ENCODE measurements at regions not wholly inside any gene's neighbourhood (a gene's known extent, or its start where the extent isn't known, plus 50 kb on each side); places are given as distances from the start of the nearest gene placed in this dataset.
"Not testable (repeated sequence)": the region's sequence is repeated elsewhere in the genome, so short reads cannot be mapped to it uniquely, and the experiment has no call there.

DNA sequence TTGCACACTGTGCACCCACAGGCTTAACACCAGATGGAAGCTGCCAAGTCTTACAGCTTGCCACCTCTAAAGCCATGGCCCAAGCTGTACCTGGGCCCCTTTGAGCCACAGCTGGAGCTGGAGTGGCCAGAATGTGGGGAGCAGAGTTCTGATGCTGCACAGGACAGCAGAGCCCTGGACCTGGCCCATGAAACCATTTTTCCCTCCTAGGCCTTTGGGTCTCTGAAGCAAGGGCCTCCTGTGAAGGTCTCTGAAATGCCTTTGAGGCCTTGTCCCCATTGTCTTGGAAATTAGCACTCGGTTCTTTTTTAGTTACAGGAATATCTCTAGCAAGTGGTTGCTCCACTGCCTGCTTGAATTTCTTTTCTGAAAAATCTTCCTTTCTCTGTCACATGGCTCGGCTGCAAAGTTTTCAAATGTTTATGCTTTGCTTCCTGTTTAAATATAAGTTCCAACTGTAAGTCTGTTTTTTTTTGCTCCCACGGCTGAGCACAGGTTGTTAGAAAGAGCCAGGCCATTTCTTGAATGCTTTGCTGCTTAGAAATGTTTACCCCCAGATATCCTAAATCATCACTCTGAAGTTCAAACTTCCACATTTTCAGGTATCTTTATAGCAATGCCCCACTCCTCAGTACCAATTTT is 156.8 kb upstream of the GORAB start:
- no peak for DNase-seq (ENCODE audit: low read depth in 2 of 3, low spot score in 1 of 3)

DNA sequence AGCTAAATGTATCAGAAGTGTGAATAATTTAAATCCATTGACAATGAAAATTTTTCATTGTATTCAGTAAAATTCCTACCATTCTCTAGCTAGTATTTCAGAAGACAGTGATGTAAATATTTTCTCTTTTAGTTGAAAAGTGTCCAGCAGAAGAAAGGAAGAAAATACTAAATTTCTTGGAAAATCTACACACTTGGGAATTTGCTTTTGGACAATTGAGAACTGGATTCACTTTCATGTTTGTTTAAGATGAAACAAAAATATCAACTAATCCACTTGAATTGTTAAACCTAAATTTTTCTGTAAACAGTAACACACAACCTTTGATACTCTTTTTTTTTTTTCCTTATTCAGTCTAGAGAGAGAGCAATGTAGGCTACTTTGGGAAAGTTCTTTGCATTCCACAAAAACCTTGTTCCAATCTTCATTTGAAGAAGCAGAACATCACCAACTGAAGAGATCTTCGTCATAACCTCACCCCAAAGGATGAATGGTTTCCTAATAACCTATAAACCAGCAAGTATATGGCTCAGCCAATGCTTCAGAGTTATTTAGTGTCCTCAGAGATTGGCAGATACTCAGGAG is 155.1 kb upstream of the GORAB start:
- no peak for DNase-seq (ENCODE audit: low read depth in 2 of 3, low spot score in 1 of 3)

DNA sequence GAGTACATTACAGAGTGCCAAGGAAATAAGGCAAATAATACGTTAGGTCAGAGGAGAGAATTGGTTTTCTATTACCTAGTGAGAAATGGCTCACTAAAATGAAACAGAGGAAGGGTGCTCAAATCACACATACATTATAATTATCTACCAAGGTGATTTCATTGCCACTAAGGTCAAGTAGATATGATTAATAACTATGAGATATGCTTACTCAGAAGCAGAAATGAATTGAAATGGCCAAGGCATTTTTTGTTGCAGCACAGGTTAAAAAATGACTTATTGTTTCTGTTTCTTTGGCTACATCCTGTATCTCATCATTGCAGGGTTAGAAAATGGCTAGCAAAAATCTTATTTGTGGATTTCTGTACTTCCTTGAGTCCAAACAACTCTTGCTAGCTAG is 154.5 kb upstream of the GORAB start:
- DNase-seq (ENCODE audit: low read depth in 2 of 3, low spot score in 1 of 3): no peak

DNA sequence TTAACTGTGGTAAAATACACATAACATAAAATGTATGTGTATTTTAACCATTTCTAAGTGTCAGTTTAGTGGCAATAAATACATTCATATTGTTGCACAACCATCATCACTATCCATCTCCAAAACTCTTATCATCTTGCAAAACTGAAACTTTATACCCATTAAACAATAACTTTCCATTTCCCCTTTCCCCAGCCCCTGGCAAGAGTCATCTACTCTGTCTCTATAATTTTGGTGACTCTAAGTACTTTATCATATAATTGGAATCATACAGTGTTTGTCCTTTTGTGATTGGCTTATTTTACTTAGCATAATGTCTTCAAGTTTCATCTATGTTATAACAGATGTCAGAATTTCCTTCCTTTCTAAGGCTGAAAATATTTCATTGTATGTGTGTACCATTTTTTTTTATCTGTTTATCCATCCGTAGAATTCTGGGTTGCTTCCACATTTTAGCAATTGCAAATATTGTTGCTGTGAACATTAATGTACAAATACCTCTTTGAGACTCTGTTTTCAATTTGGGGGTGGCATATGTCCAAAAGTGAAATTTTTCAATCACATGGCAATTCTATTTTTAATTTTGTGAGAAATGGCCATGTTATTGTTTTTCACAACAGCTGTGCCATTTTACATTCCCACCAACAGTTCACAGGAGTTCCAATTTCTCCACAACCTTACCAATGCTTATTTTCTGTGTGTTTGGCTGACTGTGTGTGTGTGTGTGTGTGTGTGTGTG is 153.9 kb upstream of the GORAB start:
- DNase-seq (ENCODE audit: low read depth in 2 of 3, low spot score in 1 of 3): no peak

DNA sequence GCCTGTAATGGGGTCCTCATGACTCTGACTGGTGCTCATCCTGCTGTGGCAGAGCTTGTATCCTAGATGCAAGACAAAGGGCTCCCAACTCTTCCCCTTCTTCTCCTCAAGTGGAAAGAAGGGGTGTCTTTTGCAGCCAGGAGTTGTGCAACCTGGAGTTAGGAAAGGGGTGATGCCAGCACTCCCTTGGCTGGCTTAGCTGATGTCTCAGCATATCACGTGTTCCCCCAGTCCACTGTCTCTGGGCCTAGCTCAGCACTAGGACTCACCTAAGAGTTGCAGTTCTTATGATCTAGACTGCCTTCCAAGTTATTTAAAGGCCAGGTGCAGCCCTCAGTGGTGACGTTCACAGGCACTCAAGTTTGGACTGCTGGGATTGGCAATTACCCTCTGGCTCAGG is 146.2 kb upstream of the GORAB start:
- DNase-seq (ENCODE audit: low read depth in 2 of 3, low spot score in 1 of 3): no peak

DNA sequence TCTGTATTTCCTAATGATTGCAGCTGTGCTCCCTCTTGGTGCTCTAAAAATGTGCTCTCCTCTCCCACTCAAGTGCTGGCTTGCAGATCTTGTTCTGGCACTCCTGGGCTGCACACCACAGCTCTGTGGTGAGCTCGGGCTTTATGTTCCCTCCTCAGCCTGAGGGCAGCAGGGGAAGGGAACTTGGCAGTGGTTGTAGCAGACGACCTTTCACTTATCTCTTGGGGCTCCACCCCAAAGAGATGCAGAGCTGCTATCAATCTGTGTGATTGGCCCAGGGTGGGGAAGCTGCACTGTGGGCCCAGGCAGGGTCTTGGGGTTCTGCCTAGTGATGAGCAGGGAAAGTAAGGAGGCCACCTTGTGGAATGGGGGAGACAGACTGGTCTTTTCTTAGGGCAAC is 143.5 kb upstream of the GORAB start:
- no peak for DNase-seq (ENCODE audit: low read depth in 2 of 3, low spot score in 1 of 3)

DNA sequence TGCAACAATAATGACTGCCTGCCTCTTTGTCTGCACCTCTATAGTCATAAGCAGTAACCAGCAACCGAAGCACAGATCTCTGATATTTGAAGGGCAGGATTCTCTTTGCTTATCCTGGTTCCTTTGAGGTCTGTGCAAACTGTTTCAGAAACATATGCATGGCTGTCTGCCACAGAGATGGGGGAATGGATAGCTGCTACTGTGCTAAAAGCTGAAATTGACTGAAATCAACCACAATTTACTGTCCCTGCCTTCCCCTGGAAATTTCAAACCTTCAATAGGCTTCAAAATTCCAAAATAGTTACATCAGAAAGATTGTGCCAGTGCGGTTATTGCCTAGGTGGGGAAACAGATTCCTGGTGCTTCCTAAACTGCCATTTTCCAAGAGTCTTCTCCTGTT is 136.8 kb upstream of the GORAB start:
- DNase-seq (ENCODE audit: low read depth in 2 of 3, low spot score in 1 of 3): no peak

DNA sequence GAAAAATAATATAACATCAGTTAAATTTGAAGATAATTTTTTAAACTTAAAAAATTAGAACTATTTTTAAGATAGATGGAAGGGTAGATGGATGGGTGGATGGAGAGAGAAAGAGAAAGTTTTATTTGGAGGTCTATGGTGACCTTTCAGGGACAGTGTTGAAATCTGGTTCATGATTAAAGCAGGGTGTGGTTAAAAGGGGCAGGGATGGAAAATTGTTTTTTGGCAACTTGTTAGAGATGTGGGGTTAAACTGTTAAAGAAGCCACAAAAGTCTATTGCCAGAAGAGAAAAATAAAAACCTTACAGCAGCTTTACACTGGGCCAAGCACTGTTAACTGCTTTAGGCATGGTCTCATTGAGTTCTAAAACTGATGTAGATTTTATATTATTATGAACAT is 134.9 kb upstream of the GORAB start:
- no peak for DNase-seq (ENCODE audit: low read depth in 2 of 3, low spot score in 1 of 3)

DNA sequence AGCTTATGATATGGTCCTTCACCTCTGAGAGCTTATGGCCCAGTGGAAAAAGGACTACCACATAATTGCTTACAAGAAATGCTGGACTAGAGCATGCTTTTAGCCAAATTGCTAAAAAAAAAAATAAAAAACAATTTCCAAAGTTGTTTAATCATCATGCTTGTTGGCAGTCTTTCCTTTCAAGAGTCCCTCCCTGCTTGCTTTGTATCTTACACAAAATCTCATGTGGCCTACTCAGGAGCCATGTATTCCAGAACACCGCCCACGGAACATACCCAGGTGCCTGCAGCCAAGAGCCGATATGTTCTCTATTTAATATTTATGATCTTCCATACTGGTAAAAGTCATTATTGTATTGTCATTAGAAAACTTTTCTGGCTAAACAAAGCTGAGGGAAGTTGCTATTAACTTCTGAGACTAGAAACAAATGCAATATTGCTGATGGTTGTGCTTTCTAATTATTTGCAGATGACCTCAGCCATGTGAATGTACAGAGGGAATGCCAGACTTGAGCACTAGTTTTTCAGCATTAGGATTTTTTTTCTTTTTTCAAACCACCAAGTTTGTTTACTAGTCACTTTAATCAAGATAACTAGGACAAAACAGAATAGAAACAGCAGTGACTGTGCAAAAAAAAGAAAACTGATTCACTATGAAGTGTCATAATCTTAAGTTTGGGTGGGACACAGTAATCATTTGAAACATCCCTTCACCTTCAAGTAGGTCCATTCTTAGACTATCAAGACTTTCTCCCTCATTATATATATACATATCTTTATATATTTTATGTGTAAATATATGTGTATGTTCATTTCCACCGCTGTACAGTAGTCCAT is 129.3 kb upstream of the GORAB start:
- no peak for DNase-seq (ENCODE audit: low read depth in 2 of 3, low spot score in 1 of 3)

DNA sequence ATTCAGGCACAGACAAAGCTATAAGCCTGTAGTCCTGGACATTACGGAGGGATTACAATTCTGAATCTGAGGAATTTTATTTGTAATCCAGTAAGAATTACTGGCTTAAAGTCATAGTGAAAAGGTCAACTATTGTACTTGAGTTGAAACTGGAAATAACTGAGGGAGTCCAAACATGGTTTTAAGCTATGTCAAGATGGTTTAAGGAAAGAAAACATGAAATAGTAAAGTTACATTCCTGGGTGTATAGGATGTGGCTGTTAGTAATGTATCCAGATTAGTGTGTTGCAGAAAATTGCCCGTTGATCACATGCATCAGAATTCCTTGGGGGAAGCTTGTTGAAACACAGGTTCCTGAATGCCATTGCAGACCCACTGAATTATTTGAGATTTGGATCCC is 124.8 kb upstream of the GORAB start:
- no peak for DNase-seq (ENCODE audit: low read depth in 2 of 3, low spot score in 1 of 3)

DNA sequence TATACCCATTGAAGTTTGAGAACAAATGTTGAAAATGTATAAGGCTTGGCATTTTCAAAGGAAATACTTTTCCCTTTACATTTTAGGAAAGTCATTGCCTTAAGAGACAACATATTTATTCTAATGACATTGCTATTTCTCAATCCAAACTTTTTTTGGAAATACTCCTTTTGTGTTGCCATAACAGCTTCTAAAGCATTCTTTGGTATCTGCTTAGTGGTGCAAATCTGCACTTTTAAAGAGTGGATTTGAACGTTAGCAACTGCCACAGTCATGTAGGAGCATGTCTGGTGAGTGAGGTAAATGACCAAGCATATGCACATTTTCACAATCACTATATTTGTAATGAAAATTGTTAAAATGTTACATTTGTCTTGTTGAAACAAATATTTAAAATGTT is 124.4 kb upstream of the GORAB start:
- DNase-seq (ENCODE audit: low read depth in 2 of 3, low spot score in 1 of 3): no peak

DNA sequence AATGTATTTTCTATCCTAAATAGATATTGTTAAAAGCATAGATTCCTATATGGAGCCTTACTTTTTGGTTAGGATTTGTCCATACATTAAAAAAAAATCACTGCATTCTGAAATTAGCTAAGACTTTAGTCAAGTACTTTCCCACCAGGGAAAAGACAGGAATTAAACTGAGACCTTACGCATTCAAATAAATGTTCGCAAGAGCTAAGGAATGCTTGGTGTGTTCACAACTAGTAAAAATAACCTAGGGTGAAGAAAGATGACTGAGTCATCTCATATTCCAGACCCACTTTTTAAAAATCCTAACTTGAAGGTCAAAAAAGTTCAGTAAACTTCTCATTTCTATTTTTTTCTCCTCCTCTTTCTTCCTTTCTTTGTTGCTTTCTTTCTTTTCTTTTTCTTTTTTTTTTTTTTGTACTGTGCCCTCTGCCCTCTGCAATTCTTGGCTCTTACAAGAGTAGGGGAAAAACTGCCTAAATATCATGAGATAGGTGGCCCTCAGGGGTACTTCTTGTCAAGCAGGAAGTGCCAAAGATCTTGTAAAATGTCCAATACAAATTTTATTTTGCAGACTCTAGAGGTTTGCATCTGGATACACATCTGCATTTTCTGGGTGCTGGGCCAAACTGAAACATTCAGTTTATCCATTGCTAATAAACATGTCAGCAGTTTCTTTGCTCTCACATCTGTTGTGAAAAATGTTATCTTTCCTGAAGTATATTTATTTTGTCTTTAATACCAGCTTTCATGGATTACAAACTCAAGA is 121.4 kb upstream of the GORAB start:
- no peak for DNase-seq (ENCODE audit: low read depth in 2 of 3, low spot score in 1 of 3)

DNA sequence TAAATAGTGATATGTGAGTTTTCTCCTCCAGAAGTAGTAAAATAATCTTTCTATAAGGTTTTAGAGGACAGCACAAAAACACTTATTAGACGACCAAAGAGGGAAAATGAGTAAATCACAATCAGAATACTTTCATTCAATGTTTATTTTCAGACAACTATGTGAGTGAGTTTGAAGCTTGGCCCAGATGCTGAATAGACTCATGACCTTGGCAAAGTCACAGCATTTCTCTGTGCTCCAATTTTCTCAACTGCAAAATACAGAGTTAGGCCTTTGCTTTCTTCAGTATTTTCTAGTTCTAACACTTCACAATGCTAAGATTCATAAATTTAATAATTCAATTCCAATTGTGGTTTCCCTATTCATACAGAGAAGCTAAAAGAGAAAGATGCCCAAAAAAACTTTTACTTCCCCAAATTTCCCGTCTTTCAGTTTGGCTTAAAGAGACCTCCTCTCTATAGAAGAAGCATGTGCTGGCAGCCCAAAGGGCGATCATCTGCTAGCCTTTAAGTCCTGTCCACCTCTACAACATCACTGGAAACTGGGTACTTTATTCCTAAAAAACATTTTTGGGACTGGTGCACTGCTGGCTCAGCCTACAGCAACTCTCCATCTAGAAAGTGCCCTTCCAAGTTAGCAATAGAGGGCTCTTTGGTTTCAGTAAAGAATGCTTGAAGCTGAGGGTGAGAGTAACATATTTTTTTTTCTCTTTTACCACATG is 116.8 kb upstream of the GORAB start:
- DNase-seq (ENCODE audit: low read depth in 2 of 3, low spot score in 1 of 3): no peak

DNA sequence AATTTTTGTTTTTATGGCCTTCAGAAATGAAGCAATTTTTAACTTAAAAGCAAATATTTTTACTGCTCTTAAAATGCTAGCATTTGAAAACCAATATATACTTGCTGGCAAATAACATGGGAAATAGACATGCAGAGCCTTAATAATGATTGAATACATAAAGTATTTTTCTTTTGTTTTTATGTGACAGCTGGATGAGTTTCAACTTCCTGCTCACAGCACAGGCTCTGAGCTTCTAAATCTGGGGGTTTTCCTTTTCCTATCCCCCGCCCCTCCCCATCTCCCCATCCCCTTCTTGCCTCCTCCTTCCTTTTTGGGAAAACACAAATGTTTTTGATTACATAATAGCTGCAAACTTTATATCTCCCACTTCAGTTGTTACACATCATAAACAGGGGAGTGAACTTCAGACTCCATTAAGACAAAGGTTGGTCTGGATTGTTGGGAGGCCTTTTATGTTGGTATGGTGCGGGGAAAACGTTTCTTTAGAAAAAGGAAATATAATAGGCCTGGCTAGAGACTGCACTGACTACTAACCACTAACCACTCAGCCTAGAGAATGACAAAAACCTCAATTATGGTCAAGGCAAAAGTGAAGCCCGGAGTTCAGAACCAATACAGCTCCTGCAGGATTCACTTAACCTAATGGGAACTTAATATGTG is 116.1 kb upstream of the GORAB start:
- no peak for DNase-seq (ENCODE audit: low read depth in 2 of 3, low spot score in 1 of 3)

DNA sequence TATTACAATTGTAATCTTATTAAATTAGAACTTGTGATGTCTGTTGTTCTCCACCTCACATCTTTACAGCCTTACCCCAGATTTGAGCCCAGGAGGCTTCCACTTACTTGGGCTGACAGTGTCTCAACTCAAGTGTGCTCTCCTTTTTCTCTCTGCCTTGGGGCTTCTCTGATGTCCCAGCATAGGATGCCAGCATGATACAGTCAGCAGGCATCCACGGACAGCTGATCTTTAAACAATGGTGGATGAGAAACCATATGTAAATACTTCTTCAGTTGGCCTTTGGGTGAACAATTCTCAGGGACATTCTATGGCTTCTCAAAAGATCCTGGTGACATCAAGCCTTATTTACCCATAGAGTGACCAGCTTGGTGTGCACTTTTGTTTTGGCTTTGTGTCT is 107.6 kb upstream of the GORAB start:
- DNase-seq (ENCODE audit: low read depth in 2 of 3, low spot score in 1 of 3): no peak

DNA sequence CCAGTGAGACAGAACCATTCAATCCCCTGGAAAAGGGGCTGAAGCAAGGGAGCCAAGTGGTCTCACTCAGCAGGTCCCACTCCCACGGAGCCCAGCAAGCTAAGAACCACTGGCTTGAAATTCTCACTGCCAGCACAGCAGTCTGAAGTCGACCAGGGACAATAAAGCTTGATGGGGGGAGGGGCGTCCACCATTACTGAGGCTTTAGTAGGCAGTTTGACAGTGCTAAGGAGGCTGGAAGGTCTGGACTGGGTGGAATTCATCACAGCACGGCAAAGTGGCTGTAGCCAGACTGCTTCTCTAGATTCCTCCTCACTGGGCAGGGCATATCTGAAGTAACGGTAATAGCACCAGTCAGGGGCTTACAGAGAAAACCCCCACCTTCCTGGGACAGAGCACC is 105.4 kb upstream of the GORAB start:
- DNase-seq (ENCODE audit: low read depth in 2 of 3, low spot score in 1 of 3): no peak

DNA sequence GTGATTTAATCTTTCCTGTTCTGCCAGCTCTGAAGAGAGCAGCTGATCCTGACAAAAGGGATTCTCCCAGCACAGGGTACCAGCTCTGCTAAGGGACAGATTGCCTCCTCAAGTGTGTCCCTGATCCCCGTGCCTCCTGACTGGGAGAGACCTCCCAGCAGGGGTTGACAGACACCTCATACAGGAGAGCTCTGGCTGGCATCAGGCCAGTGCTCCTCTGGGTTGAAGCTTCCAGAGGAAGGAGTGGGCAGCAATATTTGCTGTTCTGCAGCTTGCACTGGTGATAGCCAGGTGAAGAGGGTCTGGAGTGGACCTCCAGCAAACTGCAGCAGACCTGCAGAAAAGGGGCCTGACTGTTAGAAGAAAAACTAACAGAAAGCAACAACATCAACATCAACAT is 105.0 kb upstream of the GORAB start:
- not testable (repeated sequence) for DNase-seq (ENCODE audit: low read depth in 2 of 3, low spot score in 1 of 3)

DNA sequence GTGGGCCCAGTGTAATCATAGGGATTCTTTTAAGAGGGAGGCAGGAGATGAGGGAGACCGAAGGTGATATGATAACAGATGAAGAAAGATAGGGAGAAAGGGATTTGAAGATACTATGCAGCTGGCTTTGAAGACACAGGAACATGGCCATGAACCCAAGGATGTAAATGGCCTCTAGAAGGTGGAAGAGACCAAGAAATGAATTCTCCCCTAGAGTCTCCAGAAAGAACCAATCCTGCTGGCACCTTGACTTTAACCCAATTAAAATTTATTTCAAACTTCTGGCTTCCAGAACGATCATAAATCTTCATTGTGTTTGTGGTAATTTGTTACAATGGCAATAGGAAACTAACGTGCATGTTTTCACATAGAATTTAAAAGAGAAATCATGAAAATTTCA is 95.0 kb upstream of the GORAB start:
- DNase-seq (ENCODE audit: low read depth in 2 of 3, low spot score in 1 of 3): no peak

DNA sequence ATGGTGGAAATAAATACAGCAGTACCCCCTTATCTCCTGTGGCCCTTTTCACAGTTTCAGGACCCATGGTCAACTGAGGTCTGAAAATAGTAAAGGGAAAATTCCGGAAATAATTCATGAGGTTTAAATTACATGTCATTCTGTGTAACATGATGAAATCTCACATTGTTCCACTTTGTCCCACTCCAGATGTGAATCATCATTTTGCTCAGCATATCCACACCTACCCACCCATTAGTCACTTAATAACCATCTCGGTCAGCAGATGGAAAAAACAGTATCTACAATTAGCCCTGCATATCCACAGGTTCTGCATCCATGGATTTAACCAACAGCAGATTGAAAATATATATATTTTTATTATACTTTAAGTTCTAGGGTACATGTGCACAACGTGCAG is 86.9 kb upstream of the GORAB start:
- DNase-seq (ENCODE audit: low read depth in 2 of 3, low spot score in 1 of 3): no peak

DNA sequence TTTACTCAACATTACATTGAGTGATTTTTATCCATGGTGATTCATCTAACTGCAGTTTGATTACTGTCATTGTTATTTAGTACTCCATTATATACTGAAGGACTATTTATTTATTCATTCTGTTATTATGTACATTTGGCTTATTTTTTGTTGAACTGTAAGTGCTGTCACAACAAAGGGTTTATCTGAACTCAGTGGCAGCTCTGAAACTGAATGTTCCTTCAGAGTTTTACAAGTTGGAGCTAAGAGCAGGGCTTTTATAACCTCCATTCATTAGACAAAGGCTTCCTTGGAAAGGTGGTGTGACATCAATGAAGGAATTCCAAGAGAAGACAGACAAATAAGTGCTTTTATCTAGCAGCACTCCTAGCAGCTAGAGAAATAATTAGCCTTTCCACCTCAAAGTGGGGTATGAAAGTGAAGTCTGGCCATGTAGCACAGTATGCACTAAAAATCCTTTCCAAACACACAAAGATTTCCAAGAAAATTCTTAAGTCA is 83.3 kb upstream of the GORAB start:
- no peak for DNase-seq (ENCODE audit: low read depth in 2 of 3, low spot score in 1 of 3)
